Upper lobe of left lung (tissue), 6 donors: ENCODE measurements at regions not wholly inside any gene's neighbourhood (a gene's known extent, or its start where the extent isn't known, plus 50 kb on each side); places are given as distances from the start of the nearest gene placed in this dataset.

Source experiments
- ATAC-seq, 2 donors: fragments of 200-7000 bp; cut with Tn5 transposase; one replicate each; pipeline ENCODE4 v1.9.1; 2022; ENCODE audit warnings: mild to moderate bottlenecking in 2 of 2, moderate library complexity in 2 of 2; ENCODE audit not compliant: low FRiP score in 2 of 2
- DNase-seq, 2 donors: peaks; one replicate each; pipeline ENCODE4 v3.0.0-alpha.2; 2019 to 2020
- H3K27ac ChIP-seq, 4 donors: fragments of 200-600 bp; sonication (generic); one replicate each; pipeline ENCODE4 v1.5.1; 2016 to 2019
- H3K27me3 ChIP-seq, 4 donors: fragments of 200-600 bp; sonication (generic); one replicate each; pipeline ENCODE4 v1.5.1; 2017 to 2019
- H3K36me3 ChIP-seq, 4 donors: fragments of 200-600 bp; sonication (generic); one replicate each; pipeline ENCODE4 v1.5.1; 2016 to 2019
- H3K4me1 ChIP-seq, 4 donors: fragments of 200-600 bp; sonication (generic); one replicate each; pipeline ENCODE4 v1.5.1; 2018 to 2019
- H3K4me3 ChIP-seq, 4 donors: fragments of 200-600 bp; sonication (generic); one replicate each; pipeline ENCODE4 v1.5.1; 2017 to 2019; ENCODE audit warnings: mild to moderate bottlenecking in 2 of 4, moderate library complexity in 1 of 4
- H3K9me3 ChIP-seq, 4 donors: fragments of 200-600 bp; sonication (generic); one replicate each; pipeline ENCODE4 v1.5.1; 2018 to 2019
- EP300 ChIP-seq, 4 donors: sonication (generic); formaldehyde crosslinking; IDR thresholded peaks; one replicate each; pipeline ENCODE4 v1.5.1; 2017; ENCODE audit warnings: antibody characterized with exemption in 4 of 4, control low read depth in 2 of 4
- POLR2A ChIP-seq, 4 donors: fragments of 450-650 bp; IDR thresholded peaks; one replicate each; pipeline ENCODE4 v1.5.1; 2016 to 2017; ENCODE audit warnings: antibody characterized with exemption in 4 of 4, mild to moderate bottlenecking in 2 of 4
- POLR2AphosphoS5 ChIP-seq, 2 donors: sonication (generic); formaldehyde crosslinking; IDR thresholded peaks; one replicate each; pipeline ENCODE4 v1.5.1; 2017; ENCODE audit warnings: antibody characterized with exemption in 2 of 2
- WGBS, 2 donors: methylation state at CpG; one replicate each; pipeline ENCODE4 v1.1.5; 2017 to 2018; 5-methylcytosine and 5-hydroxymethylcytosine counted together
- TF ChIP-seq, protein P1 (sequence below), 6 experiments: fragments of 450-650 bp in 4 of 6; fragments of 200-600 bp in 2 of 6; sonication (generic) in 2 of 6; IDR thresholded peaks; one replicate each; pipeline ENCODE4 v1.5.1; 2016 to 2019; ENCODE audit warnings: antibody characterized with exemption in 6 of 6
- donor health status: DM: no; HTN: no; CAD: no; lungs with moderate emphysema.
- donor health status: DM: no; HTN: yes; CAD: no; lungs with severe emphysema.

DNA sequence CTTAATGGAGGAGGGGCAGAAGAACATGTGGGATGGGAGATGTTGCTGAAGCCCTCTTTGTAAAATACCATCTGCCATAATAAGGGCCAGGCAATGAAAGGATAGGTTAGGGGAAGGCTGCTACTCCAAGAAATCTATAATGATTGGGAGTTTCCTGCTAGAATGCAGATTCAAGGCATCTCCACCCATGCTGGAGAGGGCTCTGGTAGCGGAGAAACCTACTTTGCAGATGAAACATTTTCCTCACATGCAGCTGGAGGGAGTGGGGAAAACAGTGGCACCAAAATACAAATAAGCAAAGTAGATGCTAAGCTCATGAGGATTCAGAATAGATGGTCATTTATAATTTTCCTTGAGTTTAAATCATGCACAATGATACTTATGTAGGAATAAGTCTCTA is 82.3 kb upstream of the GCFC2 start:
- no peak overlapping the region for H3K27ac ChIP-seq
- no peaks in the 10 kb centered on the region for H3K9me3 ChIP-seq
- H3K36me3 ChIP-seq = no peaks in the 10 kb centered on the region
- WGBS, 2 donors = 100% methylated on average over 1 of the region's 1 CpG
- DNase-seq (no peak), ATAC-seq (no peak)
- no peaks in the 10 kb centered on the region for H3K27me3 ChIP-seq
- no peak for TF ChIP-seq EP300 (IDR thresholded peaks at IDR 0.05)
- no peak for TF ChIP-seq POLR2AphosphoS5 (IDR thresholded peaks at IDR 0.05)
- TF ChIP-seq, protein P1, sequence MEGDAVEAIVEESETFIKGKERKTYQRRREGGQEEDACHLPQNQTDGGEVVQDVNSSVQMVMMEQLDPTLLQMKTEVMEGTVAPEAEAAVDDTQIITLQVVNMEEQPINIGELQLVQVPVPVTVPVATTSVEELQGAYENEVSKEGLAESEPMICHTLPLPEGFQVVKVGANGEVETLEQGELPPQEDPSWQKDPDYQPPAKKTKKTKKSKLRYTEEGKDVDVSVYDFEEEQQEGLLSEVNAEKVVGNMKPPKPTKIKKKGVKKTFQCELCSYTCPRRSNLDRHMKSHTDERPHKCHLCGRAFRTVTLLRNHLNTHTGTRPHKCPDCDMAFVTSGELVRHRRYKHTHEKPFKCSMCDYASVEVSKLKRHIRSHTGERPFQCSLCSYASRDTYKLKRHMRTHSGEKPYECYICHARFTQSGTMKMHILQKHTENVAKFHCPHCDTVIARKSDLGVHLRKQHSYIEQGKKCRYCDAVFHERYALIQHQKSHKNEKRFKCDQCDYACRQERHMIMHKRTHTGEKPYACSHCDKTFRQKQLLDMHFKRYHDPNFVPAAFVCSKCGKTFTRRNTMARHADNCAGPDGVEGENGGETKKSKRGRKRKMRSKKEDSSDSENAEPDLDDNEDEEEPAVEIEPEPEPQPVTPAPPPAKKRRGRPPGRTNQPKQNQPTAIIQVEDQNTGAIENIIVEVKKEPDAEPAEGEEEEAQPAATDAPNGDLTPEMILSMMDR (IDR thresholded peaks at IDR 0.05) = no peak
- TF ChIP-seq POLR2A (IDR thresholded peaks at IDR 0.05) = no peak
- peaks cover 0 to under 1% (median under 1%) of the 10 kb centered on the region in 4 donors for H3K4me1 ChIP-seq
- no peak overlapping the region for H3K4me3 ChIP-seq

DNA sequence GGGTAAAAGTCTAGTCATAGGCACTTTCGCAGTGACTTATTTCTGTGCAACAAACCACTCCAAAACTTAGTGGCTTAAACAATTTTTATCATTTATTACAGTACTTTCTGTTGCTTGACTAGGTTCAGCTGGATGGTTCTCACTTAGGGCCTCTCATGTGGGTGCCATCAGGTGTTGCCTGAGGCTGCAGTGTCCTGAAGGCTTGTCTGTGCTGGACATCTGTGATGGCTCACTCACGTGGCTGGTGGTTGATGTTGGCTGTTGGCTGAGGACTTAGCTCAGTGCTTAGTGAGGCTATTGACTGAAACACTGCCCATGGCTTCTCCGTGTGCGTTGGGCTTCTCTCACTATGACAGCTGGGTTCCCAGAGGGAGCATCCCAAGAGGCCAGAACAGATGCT is 81.4 kb upstream of the GCFC2 start:
- Histone ChIP-seq H3K27me3 (no peaks in the 10 kb centered on the region), H3K4me3 (no peak overlapping the region), H3K9me3 (no peaks in the 10 kb centered on the region), H3K4me1 (peaks cover 0 to 5% (median 2%) of the 10 kb centered on the region in 4 donors), H3K36me3 (no peaks in the 10 kb centered on the region), H3K27ac (no peak overlapping the region)
- no peak for DNase-seq
- TF ChIP-seq POLR2AphosphoS5 (IDR thresholded peaks at IDR 0.05) = peak in 1 of 2 donors; percentile 28
- no peak for TF ChIP-seq POLR2A (IDR thresholded peaks at IDR 0.05)
- 93 to 98% methylated on average over 4 of the region's 4 CpGs for WGBS, 2 donors
- ATAC-seq = no peak

DNA sequence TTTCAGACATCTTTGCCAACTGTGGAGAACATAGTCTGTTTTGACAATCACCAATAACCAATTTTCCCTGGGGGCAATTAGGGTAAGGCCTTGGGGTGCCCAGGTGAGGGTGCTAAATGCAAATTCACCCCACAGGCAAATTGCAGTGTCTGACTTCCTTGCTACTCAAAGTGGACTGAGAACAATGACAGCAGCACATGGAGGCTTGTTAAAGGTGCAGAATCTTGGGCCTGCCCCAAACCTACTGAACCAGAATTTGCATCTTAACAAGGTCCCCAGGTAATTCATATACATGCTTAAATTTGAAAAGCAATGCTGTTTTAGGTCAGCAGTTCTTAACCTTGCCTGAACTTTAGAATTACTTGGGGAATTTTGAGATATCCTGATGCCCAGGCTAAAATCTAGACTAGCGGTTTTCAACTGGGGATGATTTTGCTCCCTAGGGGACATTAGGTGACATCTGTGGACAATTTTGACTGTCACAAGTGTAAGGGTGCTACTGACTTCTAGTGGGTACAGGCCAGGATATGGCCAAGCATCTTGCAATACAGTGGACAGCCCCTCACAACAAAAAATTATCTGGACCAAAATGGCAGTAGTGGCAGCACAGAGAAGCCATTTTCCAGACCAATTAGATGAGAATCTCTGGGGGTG is 80.2 kb upstream of the GCFC2 start:
- TF ChIP-seq EP300 (IDR thresholded peaks at IDR 0.05) = no peak
- TF ChIP-seq POLR2A (IDR thresholded peaks at IDR 0.05) = no peak
- TF ChIP-seq, protein P1 (IDR thresholded peaks at IDR 0.05) = no peak
- TF ChIP-seq POLR2AphosphoS5 (IDR thresholded peaks at IDR 0.05) = no peak
- no peaks in the 10 kb centered on the region for H3K27me3 ChIP-seq
- DNase-seq = no peak
- no peaks in the 10 kb centered on the region for H3K9me3 ChIP-seq
- no peaks in the 10 kb centered on the region for H3K36me3 ChIP-seq
- no peak for ATAC-seq
- no peak overlapping the region for H3K27ac ChIP-seq
- WGBS, 2 donors = 95 to 100% methylated on average over 1 of the region's 1 CpG
- H3K4me3 ChIP-seq = no peak overlapping the region
- peaks cover 0 to 5% (median 2%) of the 10 kb centered on the region in 4 donors for H3K4me1 ChIP-seq

DNA sequence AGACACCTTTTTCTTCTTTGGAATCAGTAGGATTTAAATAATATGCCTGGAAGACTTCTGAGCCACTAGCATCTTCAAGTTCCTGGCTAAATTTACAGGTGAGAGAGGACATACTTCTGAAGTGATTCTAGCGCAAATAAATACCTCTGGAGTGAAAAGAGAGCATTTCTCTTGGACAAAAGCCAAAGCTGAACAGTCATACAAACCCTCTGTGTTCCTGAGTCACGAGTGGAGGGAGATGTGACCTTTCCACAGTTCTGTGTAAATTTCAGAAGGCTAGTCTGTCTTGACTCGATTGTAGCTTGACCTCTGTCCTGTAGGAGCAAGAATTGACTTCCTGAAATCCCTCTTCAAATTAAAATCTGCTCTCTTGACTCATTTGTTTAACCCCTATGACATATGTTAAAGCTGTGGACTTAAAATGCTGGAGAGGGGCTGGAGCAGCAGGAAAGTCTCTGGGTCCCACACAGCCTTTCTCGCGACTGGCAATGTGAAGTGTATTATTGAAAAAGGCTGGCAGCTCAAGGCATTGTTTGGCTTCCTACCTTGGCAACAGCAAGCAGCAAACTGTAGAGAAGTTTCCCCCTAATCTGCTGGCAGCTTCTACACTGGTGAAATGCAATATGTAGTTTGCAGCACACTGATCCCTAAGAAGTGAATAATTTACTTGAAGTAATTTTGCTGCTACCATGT is 79.6 kb upstream of the GCFC2 start:
- Histone ChIP-seq H3K4me1 (peaks cover 0 to 5% (median 2%) of the 10 kb centered on the region in 4 donors), H3K36me3 (no peaks in the 10 kb centered on the region), H3K4me3 (no peak overlapping the region), H3K9me3 (no peaks in the 10 kb centered on the region), H3K27ac (peak overlapping the region in 1 of 4 donors; percentile 39), H3K27me3 (no peaks in the 10 kb centered on the region)
- ATAC-seq (no peak), DNase-seq (no peak)
- WGBS, 2 donors = 37 to 43% methylated on average over 4 to 5 of the region's 5 CpGs
- TF ChIP-seq EP300 (IDR thresholded peaks at IDR 0.05) (no peak), POLR2A (IDR thresholded peaks at IDR 0.05) (no peak), POLR2AphosphoS5 (IDR thresholded peaks at IDR 0.05) (no peak)
- TF ChIP-seq, protein P1 (IDR thresholded peaks at IDR 0.05) = no peak

DNA sequence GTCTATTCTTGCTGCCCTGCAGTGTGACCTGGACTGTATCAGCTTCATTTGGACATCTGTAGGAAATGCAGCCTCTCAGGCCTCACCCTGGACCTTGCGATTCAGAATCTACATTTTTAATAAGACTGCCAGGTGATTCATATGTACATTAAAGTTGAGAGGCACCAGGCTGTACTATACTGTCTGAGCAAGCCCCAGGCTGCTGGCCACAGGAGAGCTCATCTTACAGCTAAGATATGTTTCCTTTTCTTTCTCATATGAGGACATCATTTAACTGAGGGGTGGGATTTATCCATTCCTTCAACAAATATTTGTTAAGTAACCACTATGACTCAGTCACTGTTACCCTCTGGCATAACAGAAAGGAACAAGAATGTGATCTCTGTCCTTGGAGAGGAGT is 78.2 kb upstream of the GCFC2 start:
- Histone ChIP-seq H3K4me1 (peaks cover 0 to 5% (median 2%) of the 10 kb centered on the region in 4 donors), H3K36me3 (no peaks in the 10 kb centered on the region), H3K9me3 (no peaks in the 10 kb centered on the region), H3K27ac (no peak overlapping the region), H3K27me3 (no peaks in the 10 kb centered on the region), H3K4me3 (no peak overlapping the region)
- DNase-seq = no peak
- no peak for TF ChIP-seq POLR2AphosphoS5 (IDR thresholded peaks at IDR 0.05)
- TF ChIP-seq EP300 (IDR thresholded peaks at IDR 0.05) = no peak
- TF ChIP-seq, protein P1 (IDR thresholded peaks at IDR 0.05) = no peak
- TF ChIP-seq POLR2A (IDR thresholded peaks at IDR 0.05) = no peak
- WGBS, 2 donors = 90 to 100% methylated on average over 1 of the region's 1 CpG
- peak in 1 of 2 donors; percentile 18 for ATAC-seq
